Kasumi-1 (cell line): ENCODE measurements at regions not wholly inside any gene's neighbourhood (a gene's known extent, or its start where the extent isn't known, plus 50 kb on each side); places are given as distances from the start of the nearest gene placed in this dataset.
"Not testable (repeated sequence)": the region's sequence is repeated elsewhere in the genome, so short reads cannot be mapped to it uniquely, and the experiment has no call there.

Experiments
- DNase-seq, 2 experiments: peaks; one replicate each; lab custom pipeline; 2025; lab: John Stamatoyannopoulos, UW

- DNase-seq = no peak
These were observed 72.5 kb downstream of the RGS12 start for GRCh38 chr4:3365326-3365725.

DNA sequence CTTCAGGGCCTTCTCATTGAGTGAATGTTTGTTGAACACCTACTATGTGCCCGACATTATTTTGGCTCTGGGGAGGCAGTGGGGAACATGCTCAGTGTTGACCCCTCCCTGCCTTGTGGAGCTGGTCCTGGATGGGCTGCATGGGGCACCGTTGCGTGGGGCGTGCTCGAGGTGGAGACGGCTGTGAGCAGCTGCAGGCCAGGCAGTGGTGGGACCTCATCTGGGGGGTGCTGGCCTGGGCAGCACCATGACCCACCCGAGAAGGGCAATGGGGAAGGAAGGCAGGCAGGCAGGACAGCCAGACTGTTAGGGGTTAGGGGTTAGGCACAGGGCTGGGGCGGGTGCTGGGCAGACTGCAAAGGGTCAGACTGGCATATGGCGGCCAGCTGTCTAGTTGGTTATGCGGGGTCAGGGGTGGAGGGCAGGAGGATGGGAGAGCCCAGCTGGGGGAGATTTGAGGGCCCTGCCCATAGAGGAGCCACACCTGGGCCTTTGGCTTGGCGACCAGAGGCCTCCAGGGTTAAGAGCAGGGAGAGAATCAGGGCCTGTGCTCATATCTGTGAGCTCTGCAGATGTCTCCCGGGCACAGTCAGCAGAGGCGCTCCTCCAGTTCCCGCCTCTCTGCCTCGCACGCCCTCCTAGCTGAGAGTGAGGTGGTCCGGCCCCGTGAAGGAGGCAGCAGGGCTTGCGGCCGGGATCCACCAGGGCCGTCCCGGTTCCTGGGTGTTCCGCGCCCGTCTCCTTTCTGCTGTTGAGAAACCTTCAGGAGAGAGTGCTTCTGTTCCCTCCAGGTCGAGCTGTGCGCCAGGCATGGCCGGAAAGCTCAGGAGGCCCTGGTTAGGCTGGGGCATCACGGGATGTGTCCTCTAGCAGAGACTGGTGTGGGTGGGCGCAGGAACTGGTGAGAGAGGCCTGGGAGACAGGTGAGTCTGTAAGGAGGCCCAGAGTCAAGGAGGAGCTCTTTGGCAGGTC is 73.3 kb downstream of the RGS12 start:
- no peak for DNase-seq

- no peak for DNase-seq
These were observed 74.3 kb downstream of the RGS12 start for GRCh38 chr4:3366893-3367775.

- no peak for DNase-seq
These were observed 73.9 kb upstream of the HGFAC start for GRCh38 chr4:3367866-3368265.

DNA sequence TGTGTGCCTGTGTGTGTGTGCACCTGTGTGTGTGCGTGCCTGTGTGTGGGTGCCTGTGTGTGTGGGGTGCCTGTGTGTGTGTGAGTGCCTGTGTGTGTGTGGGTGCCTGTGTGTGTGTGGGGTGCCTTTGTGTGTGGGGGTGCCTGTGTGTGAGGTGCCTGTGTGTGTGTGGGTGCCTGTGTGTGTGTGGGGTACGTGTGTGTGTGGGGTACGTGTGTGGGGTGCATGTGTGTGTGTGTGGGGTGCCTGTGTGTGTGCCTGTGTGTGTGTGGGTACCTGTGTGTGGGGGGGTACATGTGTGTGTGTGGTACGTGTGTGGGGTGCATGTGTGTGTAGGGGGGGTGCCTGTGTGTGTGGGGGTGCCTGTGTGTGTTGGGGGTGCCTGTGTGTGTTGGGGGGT is 73.4 kb upstream of the HGFAC start:
- no peak for DNase-seq

DNA sequence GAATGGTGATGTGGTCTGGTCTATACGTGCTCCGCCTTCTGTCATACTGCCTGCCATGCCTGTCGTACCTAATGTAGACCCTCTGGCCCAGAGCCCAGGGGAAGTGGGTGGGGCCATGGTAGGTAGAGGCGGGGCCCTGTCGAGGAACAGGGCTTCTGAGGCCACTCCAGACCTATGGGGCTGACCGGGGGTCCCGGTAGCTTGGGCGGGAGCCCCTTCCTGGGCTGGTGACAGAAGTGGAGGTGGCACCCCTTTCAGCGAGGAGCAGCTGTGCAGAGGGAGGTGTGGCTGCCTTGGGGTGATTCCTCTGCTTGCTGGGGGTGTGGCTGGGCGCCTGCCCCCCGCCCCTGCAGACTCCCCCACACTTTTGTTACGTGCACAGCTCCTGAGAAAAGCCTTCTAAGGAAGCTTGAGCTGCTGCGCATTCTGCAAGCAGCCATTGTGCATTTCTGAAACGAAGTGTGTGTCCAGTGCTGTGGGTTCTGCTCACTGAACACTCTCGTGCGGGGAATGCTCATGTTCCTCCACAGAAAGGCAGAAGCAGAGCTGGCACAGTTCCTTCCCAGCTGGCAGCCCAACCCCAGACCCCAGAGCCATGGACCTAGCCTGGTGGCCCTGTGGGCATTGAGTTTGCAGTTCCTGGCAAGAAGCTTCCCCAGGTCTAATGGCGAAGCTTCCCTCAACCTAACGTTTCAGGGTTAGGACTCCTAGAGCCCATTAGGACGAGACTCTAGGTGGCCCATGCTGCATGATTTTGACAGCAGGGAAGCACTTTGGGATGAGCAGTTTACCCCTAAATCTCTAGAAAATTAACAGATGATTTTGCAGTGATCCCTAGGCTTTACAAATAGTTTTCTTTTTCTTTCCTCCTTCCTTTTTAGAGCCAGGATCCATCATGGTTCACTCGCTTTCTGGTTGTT is 72.7 kb upstream of the HGFAC start:
- no peak for DNase-seq

- peak; percentile 94 for DNase-seq
These were observed 71.7 kb upstream of the HGFAC start for GRCh38 chr4:3369781-3370674.

GRCh38 chr4:3371033-3372001 is 70.5 kb upstream of the HGFAC start:
- DNase-seq = no peak

DNA sequence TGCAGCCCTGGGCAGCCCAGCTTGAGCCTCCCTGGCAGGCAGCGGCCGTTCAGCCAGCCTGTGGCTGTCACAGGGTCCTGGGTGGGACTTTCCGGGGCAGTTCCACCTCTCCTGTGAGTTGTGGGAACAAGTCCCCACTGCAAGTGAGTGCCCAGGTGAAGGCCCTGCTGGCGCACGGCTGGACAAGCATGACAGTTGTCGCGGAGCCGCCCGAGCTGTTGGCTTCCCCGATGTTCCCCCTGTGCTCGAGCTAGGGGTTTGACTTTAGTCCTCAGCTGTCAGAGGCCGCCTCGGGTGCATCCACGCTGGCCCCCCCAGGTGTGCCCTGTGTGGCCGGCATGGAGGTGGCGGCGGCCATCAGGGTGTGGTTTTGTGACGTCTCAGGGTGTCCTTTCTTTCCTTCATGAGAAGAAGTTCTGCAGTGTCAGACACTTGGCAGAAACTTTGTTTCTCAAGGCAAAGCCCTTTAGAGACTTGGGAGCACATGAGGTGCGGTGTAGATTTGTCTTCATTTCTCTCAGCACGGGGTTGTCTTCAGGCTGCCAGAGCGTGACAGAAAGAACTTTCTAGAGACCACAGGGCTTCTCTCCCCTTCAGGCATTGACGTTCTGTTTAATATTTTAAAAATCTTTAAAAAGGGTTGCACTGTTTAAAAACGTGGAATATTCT is 69.4 kb upstream of the HGFAC start:
- DNase-seq = no peak

GRCh38 chr4:3372933-3373465 is 68.8 kb upstream of the HGFAC start:
- peak; percentile 86 to 89 for DNase-seq

DNA sequence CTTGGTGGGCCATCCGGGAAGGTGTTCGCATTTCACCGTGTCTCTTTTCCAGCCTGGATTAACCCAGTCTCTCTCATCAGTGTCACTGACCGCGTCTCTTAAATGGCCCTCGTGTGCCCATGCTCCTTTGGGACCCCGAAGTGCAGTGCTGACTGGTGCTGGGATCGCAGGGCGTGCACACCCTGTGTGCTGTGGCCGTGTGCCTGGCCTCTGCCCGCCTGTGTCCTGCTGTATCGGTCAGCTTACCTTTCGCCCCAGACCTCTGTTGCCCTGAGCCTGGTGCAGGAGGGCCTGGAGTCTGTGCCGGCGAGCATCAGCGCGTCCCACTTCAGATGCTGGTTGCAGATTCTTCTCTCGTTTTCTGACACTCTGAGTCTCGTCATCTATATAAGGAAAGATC is 68.3 kb upstream of the HGFAC start:
- no peak for DNase-seq

- no peak for DNase-seq
These were observed 67.6 kb upstream of the HGFAC start for GRCh38 chr4:3374011-3374645.

- no peak for DNase-seq
These were observed 67.1 kb upstream of the HGFAC start for GRCh38 chr4:3374667-3375066.

DNA sequence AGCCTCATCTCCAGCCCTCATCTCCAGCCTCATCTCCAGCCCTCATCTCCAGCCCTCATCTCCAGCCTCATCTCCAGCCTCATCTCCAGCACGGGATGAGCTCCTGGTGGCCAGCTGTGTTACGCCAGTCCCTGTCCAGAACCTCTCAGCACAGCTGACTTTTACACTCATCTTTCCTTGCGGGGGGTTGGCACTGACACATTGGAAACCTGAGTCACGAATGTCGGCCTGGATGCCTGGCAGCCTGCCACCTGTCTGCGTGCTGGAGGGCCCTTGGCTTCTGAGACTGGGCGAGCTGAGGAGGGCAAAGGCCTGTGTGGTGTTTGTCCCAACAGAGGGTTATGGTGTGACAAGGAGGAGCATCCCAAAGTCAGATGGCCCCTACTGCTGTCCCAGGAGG is 66.1 kb upstream of the HGFAC start:
- DNase-seq = no peak

- no peak for DNase-seq
These were observed 65.5 kb upstream of the HGFAC start for GRCh38 chr4:3376266-3376665.

DNA sequence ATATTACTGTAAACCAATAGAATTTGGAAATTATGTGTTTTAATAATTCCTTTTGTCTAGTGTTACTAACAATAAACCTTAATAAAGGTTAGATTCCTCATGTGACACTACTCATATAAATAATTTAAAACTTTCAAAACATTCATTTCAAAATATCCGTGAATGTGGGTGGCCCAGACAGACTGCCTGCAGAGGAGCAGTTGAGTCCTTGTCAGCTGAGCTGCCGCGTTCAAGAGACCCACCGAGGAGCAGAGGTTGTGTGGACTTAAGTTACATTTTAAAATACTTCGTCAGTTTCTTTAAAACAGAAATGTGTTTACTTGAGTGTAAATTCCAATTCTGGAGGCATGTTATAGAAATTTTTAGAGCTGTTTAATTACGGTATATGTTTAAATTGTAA is 64.2 kb upstream of the HGFAC start:
- DNase-seq = no peak

GRCh38 chr4:3380336-3380735 is 61.4 kb upstream of the HGFAC start:
- DNase-seq = not testable (repeated sequence)

GRCh38 chr4:3381208-3381607 is 60.6 kb upstream of the HGFAC start:
- not testable (repeated sequence) for DNase-seq
